K562 (cell line): ENCODE measurements at regions not wholly inside any gene's neighbourhood (a gene's known extent, or its start where the extent isn't known, plus 50 kb on each side); places are given as distances from the start of the nearest gene placed in this dataset.

Experiments used
- ATAC-seq: fragments of 200-7000 bp; cut with Tn5 transposase; 3 replicates; pipeline ENCODE4 v1.9.1; 2020; ENCODE audit warnings: moderate library complexity
- BruUV-seq: library from RNA; stranded (reverse); fragments of 400-500 nt; replicated peaks from 2 replicates; lab custom pipeline; 2021; lab: Mats Ljungman, UMichigan
- CTCF ChIA-PET: fragments of 300-600 bp; formaldehyde crosslinking; extraction: SDS; loops from one replicate; lab custom pipeline; 2021; ENCODE audit warnings: low intra/inter-chr PET ratio; lab: Yijun Ruan, JAX
- POLR2A ChIA-PET: fragments of 300-600, 350-650 bp; sonication (Branson Sonifier 250); formaldehyde crosslinking; extraction: SDS; loops from one replicate; lab custom pipeline; 2021; ENCODE audit warnings: antibody characterized with exemption, inconsistent platforms; lab: Yijun Ruan, JAX
- DNase-seq, 4 experiments: peaks; one replicate each; pipeline versions ENCODE4 v3.0.0 to v3.0.0-alpha.2; 2011 to 2018; ENCODE audit warnings: low spot score in 3 of 4, mixed read lengths in 3 of 4; ENCODE audit errors: extremely low read depth in 1 of 4
- FAIRE-seq: peaks from 2 replicates; lab custom pipeline; 2011; peaks lifted over from hg19 to GRCh38; lab: Jason Lieb, UNC
- H2AFZ ChIP-seq: 2 replicates; pipeline ENCODE4 v1.6.0; 2011; ENCODE audit warnings: low read depth, low read length, control low read depth, inconsistent platforms
- H3K27ac ChIP-seq: fragments of 200-600 bp; 3 replicates; pipeline ENCODE4 v1.8.0; 2011; ENCODE audit warnings: low read depth, mild to moderate bottlenecking, control low read depth, inconsistent platforms, low read length, moderate library complexity, mixed read lengths; ENCODE audit errors: extremely low read depth
- H3K27me3 ChIP-seq, 2 experiments: fragments of 300-600 bp in 1 of 2; 2 replicates in 1 of 2; 3 replicates in 1 of 2; pipeline versions ENCODE4 v1.6.0 to v1.8.0; 2011; ENCODE audit warnings: inconsistent platforms in 2 of 2, low read length in 2 of 2, mild to moderate bottlenecking in 1 of 2, mixed read lengths in 1 of 2, moderate library complexity in 1 of 2; ENCODE audit not compliant: control insufficient read depth in 2 of 2, insufficient read depth in 2 of 2
- H3K36me3 ChIP-seq: fragments of 300-600 bp; 3 replicates; pipeline ENCODE4 v1.8.0; 2011; ENCODE audit warnings: mild to moderate bottlenecking, low read length, inconsistent platforms; ENCODE audit not compliant: control insufficient read depth, insufficient read depth
- H3K4me1 ChIP-seq, 2 experiments: fragments of 200-600 bp in 1 of 2; replicated peaks in 1 of 2; 2 replicates in 1 of 2; 3 replicates in 1 of 2; pipeline versions ENCODE4 v1.5.1 to v1.8.0; 2011; ENCODE audit warnings: inconsistent platforms in 2 of 2, low read length in 2 of 2, mild to moderate bottlenecking in 1 of 2, mixed read lengths in 1 of 2, moderate library complexity in 1 of 2; ENCODE audit not compliant: control insufficient read depth in 2 of 2, insufficient read depth in 2 of 2
- H3K4me2 ChIP-seq: 2 replicates; pipeline ENCODE4 v1.6.1; 2011; ENCODE audit warnings: low read length, control low read depth, inconsistent platforms, mixed read lengths; ENCODE audit not compliant: insufficient read depth
- H3K4me3 ChIP-seq: fragments of 200-600 bp; sonication (generic), shearing (Covaris generic); 2 replicates; pipeline ENCODE4 v1.5.1; 2016; ENCODE audit warnings: control low read depth, inconsistent platforms
- H3K79me2 ChIP-seq: fragments of 200-600 bp; 3 replicates; pipeline ENCODE4 v1.8.0; 2011; ENCODE audit warnings: low read length, inconsistent platforms; ENCODE audit not compliant: control insufficient read depth, insufficient read depth
- H3K9ac ChIP-seq, 2 experiments: 2 replicates each; pipeline versions ENCODE4 v1.6.0 to v1.6.1; 2011; ENCODE audit warnings: low read depth in 2 of 2, low read length in 2 of 2, control low read depth in 1 of 2, inconsistent platforms in 1 of 2, mild to moderate bottlenecking in 1 of 2, mixed read lengths in 1 of 2; ENCODE audit not compliant: insufficient read depth in 1 of 2
- H3K9me1 ChIP-seq: one replicate; pipeline ENCODE4 v1.6.0; 2011; ENCODE audit warnings: inconsistent platforms, mild to moderate bottlenecking, low read length, moderate library complexity; ENCODE audit not compliant: control insufficient read depth, insufficient read depth
- H3K9me3 ChIP-seq: replicated peaks from 2 replicates; pipeline ENCODE4 v1.5.1; 2011; ENCODE audit warnings: low read depth, low read length, inconsistent platforms; ENCODE audit not compliant: control insufficient read depth, insufficient read depth
- H4K20me1 ChIP-seq: replicated peaks from 2 replicates; pipeline ENCODE4 v1.6.1; 2011; ENCODE audit warnings: low read length, inconsistent platforms, mixed read lengths; ENCODE audit not compliant: control insufficient read depth, insufficient read depth
- NRF1 ChIP-seq, 2 experiments: fragments of 450-650 bp; IDR thresholded peaks in 1 of 2; conservative IDR thresholded peaks in 1 of 2; 2 replicates each; pipeline ENCODE4 v1.6.1; 2014; ENCODE audit warnings: mild to moderate bottlenecking in 2 of 2
- WGBS: fragments of 100-300 bp; shearing (Covaris generic); methylation state at CpG from one replicate; pipeline ENCODE4 v1.1.6; 2016; ENCODE audit warnings: low coverage, mixed read lengths; ENCODE audit not compliant: insufficient coverage; ENCODE audit errors: missing lambda C conversion rate; 5-methylcytosine and 5-hydroxymethylcytosine counted together
- in situ Hi-C: fragments of 300-500 bp; cut with MboI; formaldehyde crosslinking; loops from 4 replicates; pipeline ENCODE4 v1.15.0; 2018; ENCODE audit warnings: inconsistent platforms, mixed read lengths
- intact Hi-C: fragments of 100-400 bp; cut with micrococcal nuclease; formaldehyde crosslinking; loops from 2 replicates; pipeline ENCODE4 v1.14.2; 2022
- TF ChIP-seq, protein P1 (sequence below): fragments of 450-650 bp; IDR thresholded peaks from 2 replicates; pipeline ENCODE4 v1.7.1; 2018; ENCODE audit warnings: mild to moderate bottlenecking, low read depth; ENCODE audit not compliant: partially characterized antibody

DNA sequence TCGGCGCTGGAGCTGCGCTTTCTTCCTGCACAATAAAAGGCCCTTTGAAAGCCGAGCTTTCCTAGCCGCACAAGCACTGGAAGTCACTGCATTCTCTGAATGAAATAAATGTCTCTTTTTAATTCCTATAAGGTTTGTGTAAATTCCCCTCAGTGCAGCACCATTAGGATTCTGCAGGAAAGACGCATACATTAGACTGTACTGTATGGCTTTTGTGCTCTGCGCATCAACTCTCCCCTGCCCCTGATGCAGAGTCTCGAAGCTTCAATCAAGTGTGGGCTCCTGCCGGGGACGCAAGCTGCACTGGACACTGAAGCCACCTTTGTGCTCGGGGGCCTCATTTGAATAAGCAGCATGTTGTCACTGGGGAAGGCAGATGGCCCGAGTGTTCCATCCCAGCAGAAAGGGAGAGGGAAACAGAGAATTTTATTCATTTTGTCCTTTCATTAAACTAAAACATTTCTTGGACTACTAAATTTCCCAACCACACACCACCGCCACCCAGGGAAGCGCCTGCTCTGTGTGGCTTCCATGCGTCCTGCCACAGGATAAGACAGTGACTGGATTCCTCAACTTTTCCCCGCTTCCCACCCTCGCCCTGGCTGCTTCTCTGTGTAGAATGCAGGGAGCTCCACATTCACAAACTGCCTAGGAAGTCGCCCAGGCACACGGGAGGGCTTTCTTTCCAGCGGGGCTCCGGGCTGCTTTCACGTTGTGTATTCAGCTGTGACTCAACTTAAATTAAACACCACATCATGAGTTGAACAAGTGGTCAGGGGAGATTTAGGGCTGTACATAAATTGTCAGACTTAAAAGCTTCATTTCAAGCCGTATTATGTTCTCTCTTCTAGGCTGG, 635.4 kb downstream of the IRX1 start:
- no peak overlapping the region for H3K27ac ChIP-seq
- no peak overlapping the region for H3K9ac ChIP-seq
- TF ChIP-seq NRF1 (conservative IDR thresholded peaks at IDR 0.05 in 1 of 2, IDR thresholded peaks at IDR 0.05 in 1 of 2): no peak
- TF ChIP-seq, protein P1, sequence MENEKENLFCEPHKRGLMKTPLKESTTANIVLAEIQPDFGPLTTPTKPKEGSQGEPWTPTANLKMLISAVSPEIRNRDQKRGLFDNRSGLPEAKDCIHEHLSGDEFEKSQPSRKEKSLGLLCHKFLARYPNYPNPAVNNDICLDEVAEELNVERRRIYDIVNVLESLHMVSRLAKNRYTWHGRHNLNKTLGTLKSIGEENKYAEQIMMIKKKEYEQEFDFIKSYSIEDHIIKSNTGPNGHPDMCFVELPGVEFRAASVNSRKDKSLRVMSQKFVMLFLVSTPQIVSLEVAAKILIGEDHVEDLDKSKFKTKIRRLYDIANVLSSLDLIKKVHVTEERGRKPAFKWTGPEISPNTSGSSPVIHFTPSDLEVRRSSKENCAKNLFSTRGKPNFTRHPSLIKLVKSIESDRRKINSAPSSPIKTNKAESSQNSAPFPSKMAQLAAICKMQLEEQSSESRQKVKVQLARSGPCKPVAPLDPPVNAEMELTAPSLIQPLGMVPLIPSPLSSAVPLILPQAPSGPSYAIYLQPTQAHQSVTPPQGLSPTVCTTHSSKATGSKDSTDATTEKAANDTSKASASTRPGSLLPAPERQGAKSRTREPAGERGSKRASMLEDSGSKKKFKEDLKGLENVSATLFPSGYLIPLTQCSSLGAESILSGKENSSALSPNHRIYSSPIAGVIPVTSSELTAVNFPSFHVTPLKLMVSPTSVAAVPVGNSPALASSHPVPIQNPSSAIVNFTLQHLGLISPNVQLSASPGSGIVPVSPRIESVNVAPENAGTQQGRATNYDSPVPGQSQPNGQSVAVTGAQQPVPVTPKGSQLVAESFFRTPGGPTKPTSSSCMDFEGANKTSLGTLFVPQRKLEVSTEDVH: no peak
- ATAC-seq: no peak
- FAIRE-seq: no peak
- no peak overlapping the region for H2AFZ ChIP-seq
- no TSS peak for BruUV-seq
- no peaks in the 10 kb centered on the region for H4K20me1 ChIP-seq
- ChIA-PET CTCF (no interaction called here), POLR2A (no interaction called here)
- no peaks in the 10 kb centered on the region for H3K27me3 ChIP-seq
- no peaks in the 10 kb centered on the region for H3K36me3 ChIP-seq
- in situ Hi-C loops: no loop called here
- intact Hi-C loops: no loop called here
- no peaks in the 10 kb centered on the region for H3K4me1 ChIP-seq
- no peaks in the 10 kb centered on the region for H3K9me1 ChIP-seq
- WGBS: 2% methylated on average over 23 of the region's 23 CpGs
- H3K9me3 ChIP-seq: no peaks in the 10 kb centered on the region
- H3K79me2 ChIP-seq: no peaks in the 10 kb centered on the region
- DNase-seq: no peak
- no peak overlapping the region for H3K4me3 ChIP-seq
- no peak overlapping the region for H3K4me2 ChIP-seq
